ENCODE measurements at regions not wholly inside any gene's neighbourhood (a gene's known extent, or its start where the extent isn't known, plus 50 kb on each side); places are given as distances from the start of the nearest gene placed in this dataset.

DNA sequence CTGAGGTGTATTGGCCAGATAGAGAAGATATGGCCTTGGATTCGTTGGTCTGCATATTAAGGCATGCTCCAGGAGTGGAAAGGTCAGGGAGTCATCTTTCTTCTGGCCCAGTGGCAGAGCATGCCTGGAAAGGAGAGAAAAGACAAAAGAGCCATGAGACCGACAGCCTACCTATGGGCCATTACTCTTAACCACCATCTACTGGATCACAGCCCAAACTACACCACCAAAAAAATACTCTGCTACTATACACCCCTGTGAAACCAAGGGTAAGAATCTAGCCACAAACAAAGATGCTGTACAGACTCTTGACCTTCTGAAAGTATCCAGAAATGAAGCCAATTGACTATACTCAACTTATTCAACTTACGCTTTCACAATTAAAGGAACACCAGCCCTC, 96.1 kb upstream of the PLSCR5 start:
- no peak for TF ChIP-seq CREB1 (CRISPR knock-in tag; IDR thresholded peaks at IDR 0.05; ENCODE audit: low read depth)
- TF ChIP-seq, protein P1, sequence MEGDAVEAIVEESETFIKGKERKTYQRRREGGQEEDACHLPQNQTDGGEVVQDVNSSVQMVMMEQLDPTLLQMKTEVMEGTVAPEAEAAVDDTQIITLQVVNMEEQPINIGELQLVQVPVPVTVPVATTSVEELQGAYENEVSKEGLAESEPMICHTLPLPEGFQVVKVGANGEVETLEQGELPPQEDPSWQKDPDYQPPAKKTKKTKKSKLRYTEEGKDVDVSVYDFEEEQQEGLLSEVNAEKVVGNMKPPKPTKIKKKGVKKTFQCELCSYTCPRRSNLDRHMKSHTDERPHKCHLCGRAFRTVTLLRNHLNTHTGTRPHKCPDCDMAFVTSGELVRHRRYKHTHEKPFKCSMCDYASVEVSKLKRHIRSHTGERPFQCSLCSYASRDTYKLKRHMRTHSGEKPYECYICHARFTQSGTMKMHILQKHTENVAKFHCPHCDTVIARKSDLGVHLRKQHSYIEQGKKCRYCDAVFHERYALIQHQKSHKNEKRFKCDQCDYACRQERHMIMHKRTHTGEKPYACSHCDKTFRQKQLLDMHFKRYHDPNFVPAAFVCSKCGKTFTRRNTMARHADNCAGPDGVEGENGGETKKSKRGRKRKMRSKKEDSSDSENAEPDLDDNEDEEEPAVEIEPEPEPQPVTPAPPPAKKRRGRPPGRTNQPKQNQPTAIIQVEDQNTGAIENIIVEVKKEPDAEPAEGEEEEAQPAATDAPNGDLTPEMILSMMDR (conservative IDR thresholded peaks at IDR 0.05; ENCODE audit: low read depth in 2 of 2) = peak in 1 of 2 experiments; percentile 26; a peak in 1 of 4 replicates
- no peak for TF ChIP-seq EZH2 (IDR thresholded peaks at IDR 0.05; ENCODE audit: low read depth, unreplicated experiment)
- TF ChIP-seq POLR2AphosphoS5 (IDR thresholded peaks at IDR 0.05; ENCODE audit: low read depth) = no peak
